NB4 (cell line): ENCODE measurements at regions not wholly inside any gene's neighbourhood (a gene's known extent, or its start where the extent isn't known, plus 50 kb on each side); places are given as distances from the start of the nearest gene placed in this dataset.
"Not testable (repeated sequence)": the region's sequence is repeated elsewhere in the genome, so short reads cannot be mapped to it uniquely, and the experiment has no call there.

Source experiments
- DNase-seq: peaks from one replicate; pipeline ENCODE4 v3.0.0; 2010; ENCODE audit warnings: low read depth
- H3K4me3 ChIP-seq: one replicate; pipeline ENCODE4 v1.5.1; 2011; ENCODE audit warnings: mild to moderate bottlenecking, low read depth, low read length, moderate library complexity
- MYC ChIP-seq: IDR thresholded peaks from 2 replicates; pipeline ENCODE4 v1.6.1; 2011; ENCODE audit warnings: low read depth, low read length
- POLR2A ChIP-seq: IDR thresholded peaks from 2 replicates; pipeline ENCODE4 v1.6.1; 2011; ENCODE audit warnings: mild to moderate bottlenecking; ENCODE audit not compliant: insufficient read length; ENCODE audit errors: extremely low read depth
- TF ChIP-seq, protein P1 (sequence below): IDR thresholded peaks from one replicate; pipeline ENCODE4 v1.5.1; 2012; ENCODE audit warnings: low read depth, low read length
- TF ChIP-seq, protein P2 (sequence below): IDR thresholded peaks from 2 replicates; pipeline ENCODE4 v1.6.1; 2011; ENCODE audit warnings: low read depth, low read length

DNA sequence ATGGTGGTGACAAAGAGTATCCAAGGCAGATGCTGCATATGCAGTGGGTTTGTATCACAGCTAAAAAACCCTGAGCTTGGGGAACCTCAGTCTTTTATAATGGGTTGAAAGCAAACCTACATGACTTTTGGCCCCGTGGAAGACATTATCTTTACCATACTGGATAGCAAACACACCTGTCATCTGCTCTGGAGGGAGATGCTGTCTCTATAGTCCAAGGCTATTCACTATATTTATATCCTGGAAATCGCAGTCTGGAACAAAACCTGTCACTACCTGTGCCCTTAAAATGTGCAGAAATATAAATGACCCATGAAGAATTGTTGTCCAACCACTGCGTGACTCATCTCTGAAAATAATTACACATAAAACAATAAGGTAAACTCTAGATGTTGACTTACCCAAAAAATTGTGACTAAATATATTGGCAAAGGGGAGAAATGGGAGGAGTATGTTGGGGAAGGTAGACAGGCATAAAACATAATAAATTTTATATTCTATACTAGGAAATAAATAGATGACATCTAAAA, 121.0 kb upstream of the CXADR start:
- H3K4me3 ChIP-seq, result no peak overlapping the region
- DNase-seq, result no peak
- TF ChIP-seq, protein P1, sequence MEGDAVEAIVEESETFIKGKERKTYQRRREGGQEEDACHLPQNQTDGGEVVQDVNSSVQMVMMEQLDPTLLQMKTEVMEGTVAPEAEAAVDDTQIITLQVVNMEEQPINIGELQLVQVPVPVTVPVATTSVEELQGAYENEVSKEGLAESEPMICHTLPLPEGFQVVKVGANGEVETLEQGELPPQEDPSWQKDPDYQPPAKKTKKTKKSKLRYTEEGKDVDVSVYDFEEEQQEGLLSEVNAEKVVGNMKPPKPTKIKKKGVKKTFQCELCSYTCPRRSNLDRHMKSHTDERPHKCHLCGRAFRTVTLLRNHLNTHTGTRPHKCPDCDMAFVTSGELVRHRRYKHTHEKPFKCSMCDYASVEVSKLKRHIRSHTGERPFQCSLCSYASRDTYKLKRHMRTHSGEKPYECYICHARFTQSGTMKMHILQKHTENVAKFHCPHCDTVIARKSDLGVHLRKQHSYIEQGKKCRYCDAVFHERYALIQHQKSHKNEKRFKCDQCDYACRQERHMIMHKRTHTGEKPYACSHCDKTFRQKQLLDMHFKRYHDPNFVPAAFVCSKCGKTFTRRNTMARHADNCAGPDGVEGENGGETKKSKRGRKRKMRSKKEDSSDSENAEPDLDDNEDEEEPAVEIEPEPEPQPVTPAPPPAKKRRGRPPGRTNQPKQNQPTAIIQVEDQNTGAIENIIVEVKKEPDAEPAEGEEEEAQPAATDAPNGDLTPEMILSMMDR, result no peak
- no peak for TF ChIP-seq MYC
- TF ChIP-seq POLR2A, result no peak
- TF ChIP-seq, protein P2, sequence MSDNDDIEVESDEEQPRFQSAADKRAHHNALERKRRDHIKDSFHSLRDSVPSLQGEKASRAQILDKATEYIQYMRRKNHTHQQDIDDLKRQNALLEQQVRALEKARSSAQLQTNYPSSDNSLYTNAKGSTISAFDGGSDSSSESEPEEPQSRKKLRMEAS, result no peak

DNA sequence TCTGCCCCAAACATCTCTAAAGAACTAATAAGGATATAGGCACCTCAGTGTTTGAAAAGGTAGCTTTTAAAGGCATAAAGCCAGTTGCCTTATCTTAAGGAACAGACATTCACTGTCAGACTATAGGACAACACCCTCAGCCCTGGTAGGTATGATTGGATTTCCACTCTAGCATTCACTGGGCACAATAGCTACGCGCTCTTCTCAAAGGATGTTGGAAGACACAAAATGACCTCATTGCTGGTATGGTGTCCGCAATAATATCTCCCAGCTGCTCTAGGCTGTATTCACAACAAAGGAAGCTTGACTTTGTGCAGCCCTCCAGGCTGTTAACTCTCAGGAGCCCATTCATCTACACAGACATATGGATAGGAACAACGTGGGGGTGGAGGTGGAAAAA, 119.4 kb upstream of the CXADR start:
- H3K4me3 ChIP-seq, result no peak overlapping the region
- TF ChIP-seq, protein P2, result no peak
- no peak for DNase-seq

DNA sequence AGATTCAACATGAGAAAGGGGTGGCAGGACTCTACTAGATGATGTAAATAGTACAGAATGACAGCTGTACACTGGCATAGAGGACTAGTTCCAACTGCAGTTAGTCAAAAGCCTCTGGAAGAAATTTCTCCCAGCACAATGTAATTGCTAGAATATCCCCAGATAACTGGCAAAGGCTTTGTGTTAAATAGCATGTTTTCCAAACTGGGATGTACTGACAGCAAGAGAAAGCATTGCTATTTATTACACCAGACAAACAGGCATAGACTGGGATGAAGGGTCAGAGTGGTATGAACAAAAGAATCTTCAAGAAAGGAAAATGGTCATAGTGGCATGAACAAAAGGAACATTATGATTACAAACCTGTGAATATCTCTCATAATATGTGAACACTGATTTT, 115.9 kb upstream of the CXADR start:
- TF ChIP-seq POLR2A (no peak), MYC (no peak)
- TF ChIP-seq, protein P2, result no peak
- TF ChIP-seq, protein P1, result no peak
- no peak overlapping the region for H3K4me3 ChIP-seq
- no peak for DNase-seq

DNA sequence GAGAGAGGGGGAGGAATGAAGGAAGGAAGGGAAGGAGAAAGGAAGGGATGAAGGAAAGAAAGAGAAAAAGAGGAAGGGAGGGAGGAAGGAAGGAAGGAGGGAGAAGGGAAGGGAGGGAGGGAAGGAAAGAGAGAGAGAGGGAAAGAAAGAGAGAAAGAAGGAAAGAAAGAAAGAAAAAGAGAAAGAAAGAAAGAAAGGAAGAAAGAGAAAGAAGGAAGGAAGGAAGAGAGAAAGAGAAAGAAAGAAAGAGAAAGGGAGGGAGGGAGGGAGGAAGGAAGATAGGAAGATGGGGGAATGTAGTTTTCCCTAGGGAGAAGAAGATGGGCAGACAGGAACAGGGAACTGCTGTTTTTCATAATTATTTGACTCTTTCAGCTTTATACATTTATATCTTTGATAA, 115.1 kb upstream of the CXADR start:
- DNase-seq, result no peak
- TF ChIP-seq, protein P2, result no peak
- TF ChIP-seq POLR2A, result no peak
- TF ChIP-seq MYC, result no peak
- TF ChIP-seq, protein P1, result no peak
- H3K4me3 ChIP-seq, result no peak overlapping the region

DNA sequence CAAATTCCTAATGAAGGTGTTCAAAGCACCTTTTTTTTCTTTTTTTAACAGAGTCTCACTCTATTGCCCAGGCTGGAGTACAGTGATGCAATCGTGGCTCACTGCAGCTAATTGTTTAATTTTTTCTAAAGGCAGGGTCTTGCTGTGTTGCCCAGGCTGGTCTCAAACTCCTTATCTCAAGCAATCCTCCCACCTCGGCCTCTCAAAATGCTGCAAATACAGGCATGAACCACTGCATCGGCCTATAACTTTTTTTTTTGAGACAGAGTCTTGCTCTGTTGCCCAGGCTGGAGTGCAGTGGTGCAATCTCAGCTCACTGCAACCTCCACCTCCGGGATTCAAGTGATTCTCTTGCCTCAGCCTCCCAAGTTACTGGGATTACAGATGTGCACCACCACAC, 113.9 kb upstream of the CXADR start:
- DNase-seq, H3K4me3 ChIP-seq: not testable (repeated sequence)

DNA sequence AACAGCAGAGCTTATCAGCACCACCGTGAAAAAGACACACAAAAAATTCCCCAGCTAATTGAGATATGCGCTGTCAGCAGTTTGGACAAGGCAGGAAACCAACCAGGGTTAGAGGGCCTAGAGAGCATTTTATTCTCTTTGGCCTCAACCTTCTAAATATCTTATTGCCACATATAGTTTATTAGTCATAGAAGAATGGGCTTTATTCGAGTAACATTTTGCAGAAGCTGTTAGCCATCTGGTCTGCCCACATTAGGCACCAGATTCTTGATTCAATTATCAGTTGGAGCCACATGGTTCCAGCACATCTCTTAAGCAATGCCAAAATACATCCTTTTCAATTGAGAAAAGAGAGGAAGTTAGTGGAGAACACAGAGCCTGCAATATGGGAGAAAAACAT, 109.9 kb upstream of the CXADR start:
- DNase-seq, result peak; percentile 11
- TF ChIP-seq, protein P1, result no peak
- TF ChIP-seq MYC (no peak), POLR2A (no peak)
- TF ChIP-seq, protein P2, result no peak
- no peak overlapping the region for H3K4me3 ChIP-seq

DNA sequence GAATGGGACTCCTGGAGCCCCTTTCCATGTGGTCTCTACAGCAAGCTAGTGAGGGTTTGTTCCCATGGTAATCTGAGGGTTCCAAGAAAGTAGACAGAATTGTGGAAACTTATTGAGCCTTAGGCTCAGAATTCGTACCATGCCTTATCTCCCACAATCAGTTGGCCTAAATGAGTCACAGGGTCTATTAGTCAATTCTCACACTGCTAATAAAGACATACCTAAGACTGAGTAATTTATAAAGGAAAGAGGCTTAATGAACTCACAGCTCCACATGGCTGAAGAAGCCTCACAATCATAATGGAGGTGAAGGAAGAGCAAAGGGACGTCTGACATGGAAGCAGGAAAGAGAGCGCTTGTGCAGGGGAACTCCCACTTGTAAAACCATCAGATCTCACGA, 106.6 kb upstream of the CXADR start:
- H3K4me3 ChIP-seq, result no peak overlapping the region
- TF ChIP-seq, protein P1, result no peak
- TF ChIP-seq MYC, result no peak
- TF ChIP-seq, protein P2, result no peak
- TF ChIP-seq POLR2A, result no peak
- DNase-seq, result no peak
